NT2/D1 (cell line): ENCODE measurements at regions not wholly inside any gene's neighbourhood (a gene's known extent, or its start where the extent isn't known, plus 50 kb on each side); places are given as distances from the start of the nearest gene placed in this dataset.

Experiments
- SUZ12 ChIP-seq: IDR thresholded peaks from 2 replicates; pipeline ENCODE4 v1.6.1; 2011; ENCODE audit not compliant: insufficient read length, insufficient read depth; ENCODE audit errors: extremely low read depth
- YY1 ChIP-seq: IDR thresholded peaks from 2 replicates; pipeline ENCODE4 v1.6.1; 2011; ENCODE audit not compliant: insufficient read length, insufficient read depth
- ZNF274 ChIP-seq: IDR thresholded peaks from 2 replicates; pipeline ENCODE4 v1.6.1; 2011; ENCODE audit warnings: mild to moderate bottlenecking, low read depth, low read length

- no peak for TF ChIP-seq YY1
- TF ChIP-seq ZNF274, result no peak
- TF ChIP-seq SUZ12, result no peak
These were observed 289.7 kb downstream of the CDK5RAP2 start for GRCh38 chr9:120289990-120290975.
